ENCODE measurements at regions not wholly inside any gene's neighbourhood (a gene's known extent, or its start where the extent isn't known, plus 50 kb on each side); places are given as distances from the start of the nearest gene placed in this dataset.
A peak's percentile ranks its signal among the peaks of the same experiment; 100 is the strongest.
"Not testable (repeated sequence)": the region's sequence is repeated elsewhere in the genome, so short reads cannot be mapped to it uniquely, and the experiment has no call there.

DNA sequence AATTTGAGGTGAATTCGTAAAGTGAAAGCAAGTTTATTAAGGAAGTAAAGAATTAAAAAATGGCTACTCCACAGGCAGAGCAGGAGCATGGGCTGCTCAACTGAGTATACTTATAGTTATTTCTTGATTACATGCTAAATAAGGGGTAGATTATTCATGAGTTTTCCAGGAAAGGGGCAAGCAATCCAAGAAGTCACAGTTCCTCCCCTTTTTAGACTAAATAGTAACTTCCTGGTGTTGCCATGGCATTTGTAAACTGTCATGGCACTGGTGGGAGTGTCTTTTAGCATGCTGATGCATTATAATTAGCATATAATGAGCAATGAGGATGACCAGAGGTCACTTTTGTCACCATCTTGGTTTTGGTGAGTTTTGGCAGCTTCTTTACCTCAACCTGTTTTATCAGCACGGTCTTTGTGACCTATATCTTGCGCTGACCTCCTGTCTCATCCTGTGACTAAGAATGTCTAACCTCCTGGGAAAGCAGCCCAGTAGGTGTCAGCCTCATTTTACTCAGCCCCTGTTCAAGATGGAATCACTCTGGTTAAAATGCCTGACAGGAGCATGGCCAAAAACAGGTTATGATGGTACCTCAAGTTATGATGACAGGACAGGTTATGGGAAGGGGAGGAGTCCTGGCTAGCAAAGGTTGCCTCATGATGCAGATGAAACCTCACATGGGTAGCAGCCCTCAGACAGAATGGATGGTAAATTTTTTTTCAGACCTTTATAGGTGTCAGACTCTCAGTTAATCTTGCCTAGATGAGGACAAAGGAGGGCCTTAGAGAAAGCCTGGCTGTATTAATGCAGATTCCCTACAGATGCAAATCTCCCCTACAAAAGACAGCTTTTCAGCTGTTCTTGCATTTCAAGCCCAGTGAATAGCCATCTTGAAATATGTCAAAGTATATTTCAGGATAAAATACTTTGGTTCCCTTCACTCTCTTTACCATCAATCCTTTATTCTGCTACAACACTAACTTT is 49.7 kb downstream of the SIPA1L2 start:
- DNase-seq: no peak

DNA sequence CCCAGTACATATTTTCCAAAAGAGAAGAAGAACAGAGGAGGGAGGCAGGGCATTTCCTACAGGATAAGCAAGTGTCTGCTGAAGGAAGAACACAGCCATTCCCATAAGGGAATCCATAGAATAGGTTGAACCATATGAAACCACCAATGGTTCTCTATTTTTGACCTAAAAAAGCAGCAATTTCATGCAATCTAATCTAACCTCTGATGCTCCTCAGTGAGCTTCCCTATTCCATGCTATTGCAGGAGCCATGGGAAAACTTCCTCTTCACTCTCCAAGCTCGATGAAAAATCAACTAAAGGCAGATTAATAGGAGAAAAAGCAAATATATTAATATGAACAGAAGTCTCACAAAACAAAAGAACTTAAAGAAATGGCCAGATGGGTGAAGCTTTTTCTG is 50.5 kb downstream of the SIPA1L2 start:
- no peak for DNase-seq

DNA sequence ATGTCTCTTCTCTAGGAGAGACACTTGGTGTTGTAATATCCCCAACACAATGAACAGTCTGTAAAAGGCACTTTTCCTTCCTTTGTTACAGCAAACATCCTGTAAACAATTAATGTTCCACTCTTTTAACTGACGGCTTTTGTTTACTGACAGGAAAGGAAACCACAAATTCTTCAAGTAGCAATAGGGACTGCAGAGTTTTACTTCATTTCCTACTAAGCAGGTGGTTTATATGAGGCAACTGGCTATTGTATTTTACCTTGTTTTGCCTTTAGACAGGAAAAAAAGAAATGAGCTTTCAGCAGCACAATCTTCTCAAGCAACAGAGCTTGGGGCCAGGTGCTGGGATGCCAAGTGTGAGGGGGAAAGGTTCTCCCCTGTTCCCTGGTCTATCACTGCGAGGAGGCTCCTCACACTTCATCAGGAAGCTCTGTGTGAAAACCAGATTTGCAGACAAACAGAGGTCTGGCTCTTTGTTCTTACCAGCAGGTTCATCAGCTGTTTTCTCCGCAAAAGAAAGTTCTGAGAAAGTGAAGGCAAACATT is 51.2 kb downstream of the SIPA1L2 start:
- DNase-seq: peak in 1 of 2 donors; percentile 46

DNA sequence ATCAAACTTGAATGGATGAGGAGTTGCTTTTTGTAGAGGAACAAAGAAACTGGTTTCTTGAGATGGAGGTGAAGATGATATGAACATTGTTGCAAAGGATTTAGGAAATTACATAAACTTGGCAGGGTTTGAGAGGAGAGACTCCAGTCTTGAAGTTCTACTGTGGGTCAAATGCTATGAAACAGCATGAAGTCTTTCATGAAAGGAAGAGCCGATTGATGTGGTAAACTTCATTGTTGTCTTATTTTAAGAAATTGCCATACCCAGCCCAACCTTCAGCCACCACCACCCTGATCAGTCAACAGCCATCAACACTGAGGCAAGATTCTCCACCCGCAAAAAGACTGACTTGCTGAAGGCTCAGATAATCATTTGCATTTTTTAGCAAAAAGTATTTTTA is 52.2 kb downstream of the SIPA1L2 start:
- no peak for DNase-seq

DNA sequence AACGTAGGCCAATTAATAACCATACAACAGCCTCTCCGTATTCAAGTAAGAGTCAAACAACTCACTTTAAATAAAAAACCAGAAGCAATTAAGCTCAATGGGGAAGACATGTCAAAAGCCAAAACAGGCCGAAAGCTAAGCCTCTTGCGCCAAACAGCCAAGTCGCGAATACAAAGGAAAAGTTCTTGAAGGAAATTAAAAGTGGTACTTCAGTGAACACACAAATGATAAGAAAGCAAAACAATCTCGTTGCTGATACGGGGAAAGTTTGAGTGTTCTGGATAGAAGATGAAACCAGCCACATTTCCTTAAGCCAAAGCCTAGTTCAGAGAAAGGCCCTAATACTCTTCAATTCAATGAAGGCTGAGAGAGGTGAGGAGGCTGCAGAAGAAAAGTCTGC is 53.4 kb downstream of the SIPA1L2 start:
- no peak for DNase-seq

DNA sequence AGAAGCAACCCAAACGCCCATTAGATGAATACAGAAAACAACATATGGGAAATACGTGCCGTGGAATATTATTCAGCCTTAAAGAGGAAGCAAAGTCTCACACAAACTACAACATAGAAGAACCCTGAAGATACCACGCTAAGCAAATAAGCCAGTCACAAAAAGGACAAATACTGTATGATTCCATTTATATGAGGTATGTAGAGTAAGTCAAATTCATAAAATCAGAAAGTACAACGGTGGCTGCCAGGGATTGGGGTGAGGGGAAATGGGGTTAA is 54.2 kb downstream of the SIPA1L2 start:
- DNase-seq: no peak

DNA sequence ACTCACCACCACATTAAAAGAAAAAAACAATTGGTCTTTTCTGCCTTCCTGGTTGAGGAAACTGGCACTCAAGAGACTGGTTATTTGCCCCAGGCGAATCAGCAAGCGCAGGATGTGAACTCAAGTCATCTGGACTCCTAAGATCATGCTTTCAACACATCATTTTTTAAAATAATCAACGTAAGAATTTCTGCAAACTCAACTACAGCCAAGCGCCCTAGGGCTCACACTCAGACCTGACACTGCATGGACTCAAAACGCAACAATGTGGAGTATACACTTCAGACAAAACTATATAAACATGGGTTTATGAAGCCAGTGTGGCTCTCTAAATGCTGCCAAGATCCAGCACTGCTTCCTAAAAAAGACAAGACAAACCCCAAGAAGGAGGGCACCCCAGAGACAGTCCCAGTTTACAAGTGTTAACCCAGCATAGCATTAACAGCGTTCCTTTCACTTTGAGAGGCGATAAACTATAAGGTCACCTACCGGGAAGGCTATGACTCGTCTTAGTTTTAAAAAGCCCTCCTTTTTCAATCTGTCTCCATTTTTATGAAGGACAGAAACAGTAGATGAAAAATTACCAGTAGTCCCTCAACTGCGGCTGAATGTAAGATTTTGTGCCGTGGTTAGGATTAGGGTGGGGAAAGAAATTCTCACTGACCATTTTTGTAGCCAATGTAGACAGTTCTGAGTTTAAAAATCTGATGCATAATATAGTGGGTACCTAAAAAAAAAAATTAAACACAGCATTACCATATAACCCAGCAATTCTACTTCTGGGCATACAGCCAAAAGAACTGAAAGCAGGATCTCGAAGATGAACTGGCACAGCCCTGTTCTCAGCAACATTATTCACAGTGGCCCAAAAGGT is 54.8 kb downstream of the SIPA1L2 start:
- no peak for DNase-seq

DNA sequence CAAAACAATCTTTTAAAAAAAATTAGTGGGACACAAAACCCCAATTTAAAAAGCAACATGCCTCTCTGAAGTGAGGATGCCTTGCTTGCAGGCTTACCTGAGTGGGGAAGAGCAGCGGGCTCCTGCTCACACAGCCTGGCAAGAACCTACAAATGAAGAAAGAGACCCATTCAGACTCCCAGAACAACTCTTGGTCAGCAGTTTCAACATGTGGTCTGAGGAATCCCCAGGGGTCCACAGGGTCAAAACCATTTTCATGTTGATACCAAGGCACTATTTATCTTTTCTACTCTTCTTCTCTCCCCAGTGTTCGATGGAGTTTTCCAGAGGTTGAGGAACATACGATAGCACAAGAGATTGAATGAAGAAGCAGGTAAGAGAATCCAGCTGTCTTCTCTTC is 55.9 kb downstream of the SIPA1L2 start:
- no peak for DNase-seq

DNA sequence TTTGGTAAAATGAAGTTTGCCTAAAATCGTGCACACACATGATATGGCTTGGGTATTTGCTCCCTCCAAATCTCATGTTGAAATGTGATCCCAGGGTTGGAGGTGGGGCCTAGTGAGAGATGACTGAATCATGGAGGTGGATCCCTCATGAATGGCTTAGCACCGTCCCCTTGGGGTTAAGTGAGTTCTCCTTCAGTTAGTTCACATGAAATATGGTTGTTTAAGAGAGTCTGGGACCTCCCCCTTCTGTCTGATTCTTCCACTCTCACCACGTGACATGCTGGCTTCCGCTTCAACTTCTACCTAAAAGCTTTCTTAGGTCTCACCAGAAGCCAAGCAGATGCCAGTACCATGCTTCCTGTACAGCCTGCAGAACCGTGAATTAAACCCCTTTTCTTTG is 58.4 kb downstream of the SIPA1L2 start:
- no peak for DNase-seq

DNA sequence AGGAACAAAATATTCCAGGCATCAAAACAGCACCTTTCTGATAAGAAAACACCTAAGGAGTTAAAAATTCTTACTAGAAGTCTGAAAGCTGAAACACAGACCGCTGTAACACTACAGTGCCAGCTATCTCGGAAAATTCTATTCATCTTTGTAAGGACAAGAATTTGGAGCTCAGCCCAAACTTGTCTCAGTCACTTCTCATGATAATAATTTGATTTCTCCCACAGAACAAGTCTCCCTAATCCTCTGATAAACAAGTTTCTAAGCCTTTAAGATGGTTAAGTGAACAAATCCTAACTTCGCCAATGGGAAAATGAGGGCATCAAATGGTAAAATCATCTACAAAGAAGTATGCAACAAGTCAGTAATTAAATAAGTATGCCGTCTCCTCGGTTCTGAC is 59.9 kb downstream of the SIPA1L2 start:
- no peak for DNase-seq

DNA sequence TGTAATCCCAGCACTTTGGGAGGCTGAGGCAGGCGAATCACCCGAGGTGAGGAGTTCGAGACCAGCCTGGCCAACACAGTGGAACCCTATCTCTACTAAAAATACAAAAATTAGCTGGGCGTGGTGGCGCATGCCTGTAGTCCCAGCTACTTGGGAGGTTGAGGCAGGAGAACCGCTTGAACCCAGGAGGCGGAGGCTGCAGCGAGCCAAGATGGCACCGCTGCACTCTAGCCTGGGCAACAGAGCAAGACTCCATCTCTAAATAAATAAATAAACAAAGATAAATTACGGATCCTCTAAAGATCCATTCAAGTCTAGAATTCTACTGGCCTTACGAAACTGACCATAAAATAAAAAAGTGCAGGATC is 60.4 kb downstream of the SIPA1L2 start:
- DNase-seq: not testable (repeated sequence)

DNA sequence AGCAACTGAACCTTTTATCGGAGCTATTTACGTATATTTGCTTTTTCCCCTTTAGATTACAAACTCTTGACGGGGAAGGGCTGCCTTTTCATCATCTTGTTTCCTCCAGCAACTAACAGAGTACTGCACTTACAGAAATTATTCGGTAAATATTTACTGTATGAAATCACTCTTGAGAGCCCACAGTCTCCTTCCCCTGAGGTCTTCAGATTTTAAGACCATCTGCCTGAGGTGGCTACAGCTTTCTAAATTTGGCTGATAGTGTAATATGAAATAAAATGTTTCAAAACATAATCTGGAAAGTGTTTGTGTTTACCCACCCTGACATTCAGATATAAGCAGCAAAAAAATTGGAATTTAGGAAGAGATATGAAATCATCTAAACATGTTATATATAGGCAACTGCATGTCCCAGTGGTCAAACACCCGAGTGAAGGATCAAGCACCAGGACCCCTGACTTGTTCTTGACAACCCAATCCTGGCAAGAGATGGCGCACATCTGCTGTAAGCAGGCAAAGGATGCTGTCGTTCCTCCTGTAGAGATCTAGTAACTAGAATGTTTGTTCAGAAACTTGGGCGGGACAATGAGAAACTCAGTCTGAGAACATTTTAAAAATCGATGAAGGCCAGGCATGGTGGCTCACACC is 60.9 kb downstream of the SIPA1L2 start:
- no peak for DNase-seq

DNA sequence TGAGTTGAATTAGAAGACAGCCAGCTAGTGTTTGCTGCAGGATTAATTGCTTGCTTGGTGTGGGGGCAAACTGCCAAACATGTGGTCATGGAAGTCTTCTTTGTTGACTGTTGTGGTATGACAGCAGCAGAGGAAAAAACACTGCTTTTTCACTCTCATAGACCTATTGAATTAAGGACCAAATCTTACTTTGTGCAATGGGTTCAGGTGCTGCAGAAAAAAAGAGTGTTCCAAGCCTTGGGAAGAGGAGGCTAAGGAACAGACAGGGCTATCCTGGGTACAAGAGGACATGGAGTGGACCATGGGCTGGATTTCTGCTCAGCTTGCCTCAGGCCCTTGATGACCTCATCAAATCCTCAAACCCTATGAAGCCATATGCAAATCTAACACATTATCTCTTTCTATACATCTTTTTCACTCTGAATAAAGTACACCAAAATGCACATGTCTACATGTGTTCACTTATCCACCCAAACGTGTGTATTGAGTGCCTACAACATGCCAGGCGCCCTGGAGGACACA is 61.5 kb downstream of the SIPA1L2 start:
- DNase-seq: no peak

DNA sequence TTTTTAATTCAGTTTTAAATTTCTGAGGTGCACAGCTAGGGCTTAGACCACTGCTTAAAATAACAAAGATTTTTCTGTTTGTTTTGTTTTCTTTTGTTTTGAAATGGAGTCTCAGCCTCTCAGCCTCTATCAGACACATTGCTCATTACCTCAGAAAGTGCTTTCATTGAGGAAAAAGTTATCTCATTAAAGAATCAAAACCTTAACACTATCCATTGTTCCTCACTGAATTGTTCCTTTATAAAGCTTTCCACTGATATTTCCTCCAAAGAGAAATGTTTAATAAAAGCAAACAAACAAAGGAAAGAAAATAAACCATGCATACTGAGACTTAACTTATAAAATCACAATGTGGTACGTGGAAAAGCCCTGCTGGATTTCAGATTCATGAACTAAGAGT is 63.8 kb downstream of the SIPA1L2 start:
- no peak for DNase-seq

DNA sequence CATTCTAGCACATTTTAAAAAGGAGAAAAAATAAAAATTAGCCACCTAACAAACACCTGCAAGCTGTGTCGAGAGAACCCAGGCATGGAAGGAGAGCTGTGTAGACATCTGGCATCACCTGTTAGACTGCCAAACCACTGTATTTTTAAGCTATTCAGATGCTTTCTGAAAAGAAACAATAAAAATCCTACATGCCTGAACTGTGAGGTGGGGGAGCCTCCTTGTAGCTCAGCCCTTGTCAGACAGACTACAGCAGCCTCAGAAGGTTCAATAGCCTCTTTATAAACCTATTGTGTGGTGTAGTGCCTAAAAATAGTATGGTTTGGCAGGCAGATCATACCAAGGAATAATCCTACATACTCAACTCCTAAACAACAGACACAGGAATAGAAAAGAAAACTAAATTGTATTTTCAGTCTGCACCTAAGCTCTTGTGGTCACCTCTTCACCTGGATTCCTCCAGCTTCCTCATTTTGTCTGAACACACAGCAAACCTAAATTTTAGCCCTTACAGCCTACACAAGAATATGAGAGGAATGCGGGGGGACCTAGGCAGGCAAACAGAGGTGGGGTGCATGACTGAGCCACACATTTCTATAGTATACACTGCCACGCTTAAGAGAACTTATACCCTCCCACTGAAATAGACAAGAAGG is 67.0 kb downstream of the SIPA1L2 start:
- no peak for DNase-seq

DNA sequence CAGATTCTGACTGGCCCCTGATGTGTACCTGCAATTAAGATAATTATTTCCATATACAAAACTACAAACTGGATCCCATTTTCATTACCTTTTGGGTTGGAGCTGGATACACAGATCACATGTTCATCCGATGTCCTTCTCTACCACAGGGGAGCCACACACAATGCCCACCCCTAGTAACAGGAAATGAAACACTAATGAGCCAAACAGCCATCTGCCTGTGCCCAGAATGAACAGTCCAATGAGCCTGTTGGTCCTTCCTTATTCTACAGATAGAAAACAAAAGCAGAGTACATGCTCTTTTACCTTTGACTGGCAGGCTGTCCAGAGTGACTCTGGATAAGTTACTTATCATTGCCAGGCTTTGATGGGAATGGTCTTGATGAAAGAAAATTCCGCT is 68.6 kb downstream of the SIPA1L2 start:
- DNase-seq: no peak

DNA sequence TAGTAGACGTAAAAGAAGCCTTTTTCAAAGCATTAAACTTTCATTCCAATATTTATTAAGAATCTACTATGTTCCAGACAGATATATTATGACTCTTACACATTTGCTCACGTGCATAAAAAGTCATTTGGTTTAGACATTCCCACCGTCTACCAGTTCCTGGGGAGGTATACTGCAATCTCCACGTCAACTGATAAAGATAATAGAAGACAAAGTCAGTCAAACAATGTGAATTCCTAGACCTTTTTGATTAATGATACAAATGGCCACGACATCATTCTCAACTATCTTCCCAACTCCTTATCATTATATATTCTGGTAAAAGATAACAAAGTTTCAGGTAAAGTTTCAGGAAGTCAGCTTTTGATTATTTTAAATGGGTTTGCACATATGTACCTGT is 69.0 kb downstream of the SIPA1L2 start:
- DNase-seq: no peak

DNA sequence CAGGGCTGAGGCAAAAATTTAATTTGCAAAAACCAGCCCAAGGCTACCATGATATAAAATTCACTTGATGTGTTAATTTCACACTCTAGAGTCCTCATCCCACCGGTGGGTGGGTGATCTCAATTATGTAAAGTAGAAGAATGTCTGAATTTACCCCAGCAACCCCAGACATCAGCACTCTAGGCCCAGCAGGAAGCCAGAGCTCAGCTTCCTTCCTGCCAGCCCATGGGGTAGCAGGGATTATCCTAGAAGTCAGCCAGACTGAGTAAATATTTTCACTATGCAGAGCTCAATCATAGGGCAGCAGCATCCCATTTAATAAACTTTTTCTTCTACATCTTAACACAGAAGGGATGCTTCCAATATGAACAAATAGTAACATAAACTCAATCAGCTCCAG is 71.0 kb downstream of the SIPA1L2 start:
- no peak for DNase-seq

DNA sequence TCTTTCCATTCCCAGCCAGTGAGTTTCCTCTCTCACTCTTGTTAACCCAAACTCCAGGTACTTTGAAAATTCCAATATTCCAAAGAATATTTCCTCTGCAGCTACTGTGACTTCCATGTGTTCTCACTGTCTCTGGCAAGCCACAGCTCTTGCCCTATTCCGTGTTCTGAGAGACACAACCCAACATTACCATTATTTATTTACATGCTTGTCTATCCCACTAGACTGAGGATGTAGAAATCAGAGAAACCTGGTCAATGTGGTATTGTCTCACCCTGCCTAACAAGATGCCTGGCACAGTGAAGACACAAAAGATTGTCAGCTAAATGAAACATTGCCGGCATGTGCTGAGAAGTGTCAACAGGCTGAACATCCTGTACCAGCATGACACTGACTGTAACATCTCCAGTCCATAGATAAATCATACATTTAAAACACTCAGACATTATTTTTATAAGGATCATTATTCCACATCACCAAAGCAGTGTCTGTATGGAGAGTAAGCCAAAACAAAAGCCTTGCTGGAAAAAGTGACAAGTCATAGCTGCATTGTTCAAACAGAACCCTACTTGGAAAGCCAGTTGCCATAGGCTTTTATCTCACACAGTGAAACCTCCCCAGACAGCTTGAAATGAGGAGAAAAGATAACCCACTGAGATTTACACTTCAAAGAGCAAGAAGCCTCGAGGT is 72.3 kb downstream of the SIPA1L2 start:
- DNase-seq: no peak

DNA sequence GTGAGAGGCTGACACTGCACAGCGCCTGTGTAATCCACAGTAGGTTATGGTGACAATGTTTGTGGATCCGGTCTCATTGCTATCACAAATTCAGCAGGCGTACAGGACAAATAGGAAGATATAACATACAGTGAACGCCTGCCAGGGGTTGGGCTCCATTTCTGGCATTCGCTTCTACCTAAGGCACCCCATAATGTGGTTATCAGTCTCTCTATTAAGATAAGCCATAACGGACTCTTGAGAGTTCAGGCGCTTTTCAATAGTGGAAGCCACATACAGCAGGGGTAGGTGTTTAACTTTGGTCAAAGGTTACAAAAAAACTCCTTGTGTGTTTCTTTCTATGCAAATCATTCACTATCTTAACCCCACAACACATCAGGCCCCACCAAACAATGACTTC is 72.8 kb downstream of the SIPA1L2 start:
- DNase-seq: no peak

DNA sequence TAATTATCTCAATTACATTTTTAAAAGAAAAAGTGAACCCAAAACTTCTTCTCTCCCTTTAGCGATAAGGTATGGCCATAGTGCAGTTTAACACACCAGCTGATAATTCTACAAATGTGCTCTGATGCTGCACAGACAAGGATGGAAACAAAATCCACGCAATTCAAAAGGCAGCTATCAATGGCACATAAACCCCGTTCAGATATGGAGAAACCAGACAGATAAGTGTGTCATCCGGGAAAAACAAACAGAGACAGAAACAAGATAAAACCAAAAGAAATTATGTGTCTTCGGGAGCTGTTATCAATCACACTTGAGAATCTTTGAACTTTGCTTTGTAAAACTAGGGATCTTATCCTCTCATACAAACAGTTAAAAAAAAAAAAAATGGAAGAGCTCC is 73.6 kb downstream of the SIPA1L2 start:
- no peak for DNase-seq

Data from CD4-positive, alpha-beta T cell treated with Interferon alpha-2 for 1 hour (primary cell).